GM18499 (cell line): ENCODE measurements at regions not wholly inside any gene's neighbourhood (a gene's known extent, or its start where the extent isn't known, plus 50 kb on each side); places are given as distances from the start of the nearest gene placed in this dataset.
"Not testable (repeated sequence)": the region's sequence is repeated elsewhere in the genome, so short reads cannot be mapped to it uniquely, and the experiment has no call there.

Source experiments
- ATAC-seq: cut with Tn5 transposase; IDR thresholded peaks from one replicate; pipeline ENCODE4 v1.9.1; 2021; ENCODE audit warnings: moderate number of reproducible peaks; ENCODE audit not compliant: insufficient read depth, unreplicated experiment

GRCh38 chr9:27671636-27672035 is 98.4 kb upstream of the C9orf72 start:
- no peak for ATAC-seq

- ATAC-seq = no peak
Observed at GRCh38 chr9:27672718-27673117, 99.4 kb upstream of the C9orf72 start.

GRCh38 chr9:27673641-27674040 is 100.4 kb upstream of the C9orf72 start:
- ATAC-seq = no peak

GRCh38 chr9:27675354-27675753 is 102.1 kb upstream of the C9orf72 start:
- ATAC-seq = no peak

GRCh38 chr9:27676827-27677226 is 103.5 kb upstream of the C9orf72 start:
- ATAC-seq = no peak

- ATAC-seq = no peak
Observed at GRCh38 chr9:27679338-27679737, 106.1 kb upstream of the C9orf72 start.

- no peak for ATAC-seq
Observed at GRCh38 chr9:27683181-27683580, 109.9 kb upstream of the C9orf72 start.

- ATAC-seq = no peak
Observed at GRCh38 chr9:27688954-27689353, 115.7 kb upstream of the C9orf72 start.

GRCh38 chr9:27690816-27691215 is 117.5 kb upstream of the C9orf72 start:
- not testable (repeated sequence) for ATAC-seq

GRCh38 chr9:27699621-27700020 is 126.3 kb upstream of the C9orf72 start:
- ATAC-seq = no peak

- no peak for ATAC-seq
Observed at GRCh38 chr9:27701016-27701415, 127.7 kb upstream of the C9orf72 start.

- ATAC-seq = no peak
Observed at GRCh38 chr9:27701587-27701986, 128.3 kb upstream of the C9orf72 start.

GRCh38 chr9:27703216-27703980 is 130.1 kb upstream of the C9orf72 start:
- ATAC-seq = no peak

GRCh38 chr9:27711241-27711640 is 138.0 kb upstream of the C9orf72 start:
- ATAC-seq = no peak

- ATAC-seq = no peak
Observed at GRCh38 chr9:27712806-27713205, 139.5 kb upstream of the C9orf72 start.

GRCh38 chr9:27714388-27714787 is 141.1 kb upstream of the C9orf72 start:
- ATAC-seq = no peak

GRCh38 chr9:27715651-27716050 is 142.4 kb upstream of the C9orf72 start:
- ATAC-seq = no peak

GRCh38 chr9:27717991-27718390 is 144.7 kb upstream of the C9orf72 start:
- ATAC-seq = no peak

- no peak for ATAC-seq
Observed at GRCh38 chr9:27719711-27720110, 146.4 kb upstream of the C9orf72 start.

- no peak for ATAC-seq
Observed at GRCh38 chr9:27722866-27723265, 149.6 kb upstream of the C9orf72 start.

- peak; percentile 58 for ATAC-seq
Observed at GRCh38 chr9:27726244-27727081, 153.2 kb upstream of the C9orf72 start.

GRCh38 chr9:27732494-27732893 is 159.2 kb upstream of the C9orf72 start:
- no peak for ATAC-seq
